GM23338 (cell line): ENCODE measurements at regions not wholly inside any gene's neighbourhood (a gene's known extent, or its start where the extent isn't known, plus 50 kb on each side); places are given as distances from the start of the nearest gene placed in this dataset.

Experiments used
- ATAC-seq: fragments of 200-7000 bp; cut with Tn5 transposase; 3 replicates; pipeline ENCODE4 v1.9.1; 2020
- DNase-seq: peaks from one replicate; pipeline ENCODE4 v3.0.0-alpha.2; 2015; ENCODE audit warnings: low spot score
- H2AFZ ChIP-seq: fragments of 200-600 bp; sonication (generic); 2 replicates; pipeline ENCODE4 v1.8.0; 2016; ENCODE audit warnings: antibody characterized with exemption, mild to moderate bottlenecking, moderate library complexity
- H3F3A ChIP-seq: fragments of 200-600 bp; sonication (generic); replicated peaks from 2 replicates; pipeline ENCODE4 v1.8.0; 2017; ENCODE audit warnings: antibody characterized with exemption, mixed run types, low read depth
- H3K27ac ChIP-seq: fragments of 200-600 bp; sonication (generic); 2 replicates; pipeline ENCODE4 v1.6.1; 2016; ENCODE audit warnings: low read depth
- H3K27me3 ChIP-seq: fragments of 200-600 bp; sonication (generic); 2 replicates; pipeline ENCODE4 v1.8.0; 2016; ENCODE audit warnings: mild to moderate bottlenecking, mixed run types, moderate library complexity; ENCODE audit not compliant: insufficient read depth
- H3K36me3 ChIP-seq: fragments of 200-600 bp; sonication (generic); 2 replicates; pipeline ENCODE4 v1.8.0; 2016; ENCODE audit warnings: mild to moderate bottlenecking; ENCODE audit not compliant: insufficient read depth
- H3K4me1 ChIP-seq: fragments of 200-600 bp; sonication (generic); 2 replicates; pipeline ENCODE4 v1.8.0; 2016; ENCODE audit warnings: mild to moderate bottlenecking, moderate library complexity; ENCODE audit not compliant: insufficient read depth
- H3K4me2 ChIP-seq: fragments of 200-600 bp; sonication (generic); 2 replicates; pipeline ENCODE4 v1.7.1; 2017; ENCODE audit warnings: mixed run types
- H3K4me3 ChIP-seq: fragments of 200-600 bp; sonication (generic); 2 replicates; pipeline ENCODE4 v1.6.1; 2016; ENCODE audit warnings: mixed run types
- H3K79me2 ChIP-seq: fragments of 200-600 bp; sonication (generic); replicated peaks from 2 replicates; pipeline ENCODE4 v1.8.0; 2017; ENCODE audit warnings: mild to moderate bottlenecking; ENCODE audit not compliant: insufficient read depth
- H3K9me2 ChIP-seq: fragments of 200-600 bp; sonication (generic); 2 replicates; pipeline ENCODE4 v1.8.0; 2017; ENCODE audit not compliant: insufficient read depth
- H4K20me1 ChIP-seq: fragments of 200-600 bp; sonication (generic); replicated peaks from 2 replicates; pipeline ENCODE4 v1.8.0; 2017; ENCODE audit warnings: mild to moderate bottlenecking; ENCODE audit not compliant: insufficient read depth
- H3K27ac Mint-ChIP-seq: 2 replicates; pipeline ENCODE4 v1.8.0; 2020; ENCODE audit warnings: inconsistent platforms, mild to moderate bottlenecking, moderate library complexity, mixed read lengths
- H3K27me3 Mint-ChIP-seq: 3 replicates; pipeline ENCODE4 v1.8.0; 2022; ENCODE audit warnings: low read depth, mild to moderate bottlenecking, moderate library complexity, mixed read lengths, inconsistent platforms; ENCODE audit not compliant: insufficient read depth, poor library complexity
- H3K36me3 Mint-ChIP-seq: 3 replicates; pipeline ENCODE4 v1.8.0; 2021; ENCODE audit warnings: low read depth, mild to moderate bottlenecking, inconsistent platforms, moderate library complexity, mixed read lengths
- H3K4me1 Mint-ChIP-seq: 3 replicates; pipeline ENCODE4 v1.8.0; 2020; ENCODE audit warnings: mild to moderate bottlenecking, inconsistent platforms, mixed read lengths
- H3K4me3 Mint-ChIP-seq: 3 replicates; pipeline ENCODE4 v1.8.0; 2021; ENCODE audit warnings: moderate library complexity, mild to moderate bottlenecking, inconsistent platforms, mixed read lengths
- H3K9me3 Mint-ChIP-seq: 3 replicates; pipeline ENCODE4 v1.8.0; 2020; ENCODE audit warnings: moderate library complexity, mild to moderate bottlenecking, inconsistent platforms, mixed read lengths
- CREB1 ChIP-seq: fragments of 250-450 bp; sonication (Bioruptor Pico); IDR thresholded peaks from 2 replicates; pipeline ENCODE4 v1.5.0; 2020; ENCODE audit warnings: low read depth, mild to moderate bottlenecking, moderate library complexity
- EZH2 ChIP-seq: fragments of 200-600 bp; sonication (generic); IDR thresholded peaks from one replicate; pipeline ENCODE4 v1.8.0; 2017; ENCODE audit warnings: antibody characterized with exemption, mild to moderate bottlenecking, low read depth; ENCODE audit not compliant: unreplicated experiment
- EZH2phosphoT487 ChIP-seq: fragments of 200-600 bp; sonication (generic); IDR thresholded peaks from one replicate; pipeline ENCODE4 v1.8.1; 2018; ENCODE audit warnings: antibody characterized with exemption; ENCODE audit not compliant: unreplicated experiment
- JUNB ChIP-seq: IDR thresholded peaks from one replicate; pipeline ENCODE4 v1.6.1; 2016; ENCODE audit warnings: antibody characterized with exemption; ENCODE audit not compliant: unreplicated experiment
- NANOG ChIP-seq: IDR thresholded peaks from 2 replicates; pipeline ENCODE4 v1.6.1; 2016; ENCODE audit warnings: antibody characterized with exemption, borderline replicate concordance
- POLR2AphosphoS5 ChIP-seq: IDR thresholded peaks from 2 replicates; pipeline ENCODE4 v1.6.1; 2016; ENCODE audit warnings: antibody characterized with exemption, low read depth
- STAT1 ChIP-seq: IDR thresholded peaks from one replicate; pipeline ENCODE4 v1.6.1; 2016; ENCODE audit warnings: antibody characterized with exemption; ENCODE audit not compliant: unreplicated experiment
- ZNF114 ChIP-seq: fragments of 250-450 bp; sonication (Bioruptor Pico); IDR thresholded peaks from 2 replicates; pipeline ENCODE4 v1.5.0; 2020; ENCODE audit warnings: mild to moderate bottlenecking, moderate library complexity
- ZNF331 ChIP-seq: fragments of 250-450 bp; sonication (Bioruptor Pico); IDR thresholded peaks from 2 replicates; pipeline ENCODE4 v1.5.0; 2020; ENCODE audit warnings: low read depth, mild to moderate bottlenecking, moderate library complexity
- TF ChIP-seq, protein P1 (sequence below): IDR thresholded peaks from 2 replicates; pipeline ENCODE4 v1.6.1; 2016; ENCODE audit warnings: antibody characterized with exemption
- TF ChIP-seq, protein P2 (sequence below): fragments of 250-450 bp; sonication (Bioruptor Pico); IDR thresholded peaks from 2 replicates; pipeline ENCODE4 v1.5.0; 2020; ENCODE audit warnings: mild to moderate bottlenecking, moderate library complexity
- TF ChIP-seq, protein P3 (sequence below): IDR thresholded peaks from one replicate; pipeline ENCODE4 v1.6.1; 2018; ENCODE audit warnings: antibody characterized with exemption; ENCODE audit not compliant: unreplicated experiment
- TF ChIP-seq, protein P4 (sequence below), 2 experiments: fragments of 200-600 bp in 1 of 2; sonication (generic) in 1 of 2; conservative IDR thresholded peaks; 2 replicates each; pipeline versions ENCODE4 v1.5.1 to v1.6.1; 2016 to 2017; ENCODE audit warnings: antibody characterized with exemption in 2 of 2, low read depth in 2 of 2, mild to moderate bottlenecking in 2 of 2, moderate library complexity in 1 of 2

DNA sequence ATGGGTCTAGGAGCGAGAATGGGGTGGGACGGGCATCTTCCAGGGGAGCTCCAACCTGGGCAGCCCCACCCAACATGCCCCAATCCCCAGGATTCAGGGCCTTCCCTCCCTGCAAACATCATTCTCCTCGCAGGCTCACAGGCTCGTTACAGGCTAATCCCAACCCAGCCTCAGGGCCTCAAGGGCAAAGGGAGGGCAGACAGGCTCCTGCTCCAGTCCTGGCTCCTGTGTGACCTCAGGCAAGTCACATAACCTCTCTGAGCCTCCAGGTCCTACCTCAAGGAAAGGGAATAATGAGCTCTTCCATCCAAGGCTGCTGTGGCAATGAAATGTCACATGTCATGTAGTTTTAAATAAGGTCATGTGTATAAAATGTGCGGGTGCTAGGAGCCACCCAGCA, 186.5 kb upstream of the TNRC6C start:
- H3K4me3 Mint-ChIP-seq, result no peak overlapping the region
- no peak overlapping the region for H3K27ac Mint-ChIP-seq

More for the DNA sequence above, 186.5 kb upstream of the TNRC6C start:
- H3K27me3 ChIP-seq, result no peaks in the 10 kb centered on the region
- H3K4me3 ChIP-seq, result no peak overlapping the region
- H3K4me2 ChIP-seq, result no peak overlapping the region
- no peaks in the 10 kb centered on the region for H3K36me3 ChIP-seq
- H2AFZ ChIP-seq, result no peak overlapping the region
- no peaks in the 10 kb centered on the region for H3K79me2 ChIP-seq
- DNase-seq (no peak), ATAC-seq (no peak)
- no peak overlapping the region for H3K27ac ChIP-seq
- peaks cover 9% of the 10 kb centered on the region for H3K9me3 Mint-ChIP-seq
- peaks cover 34% of the 10 kb centered on the region for H3K27me3 Mint-ChIP-seq
- no peaks in the 10 kb centered on the region for H3K9me2 ChIP-seq
- no peaks in the 10 kb centered on the region for H3F3A ChIP-seq
- peaks cover 24% of the 10 kb centered on the region for H3K4me1 Mint-ChIP-seq
- H4K20me1 ChIP-seq, result no peaks in the 10 kb centered on the region
- H3K4me1 ChIP-seq, result peaks cover 6% of the 10 kb centered on the region
- peaks cover 7% of the 10 kb centered on the region; the same call in 2 of the 3 replicates for H3K36me3 Mint-ChIP-seq
- TF ChIP-seq STAT1 (no peak), JUNB (no peak), ZNF331 (no peak), NANOG (no peak), ZNF114 (CRISPR knock-in tag) (no peak), EZH2 (no peak), EZH2phosphoT487 (no peak), POLR2AphosphoS5 (no peak), CREB1 (CRISPR knock-in tag) (no peak)
- TF ChIP-seq, protein P1, sequence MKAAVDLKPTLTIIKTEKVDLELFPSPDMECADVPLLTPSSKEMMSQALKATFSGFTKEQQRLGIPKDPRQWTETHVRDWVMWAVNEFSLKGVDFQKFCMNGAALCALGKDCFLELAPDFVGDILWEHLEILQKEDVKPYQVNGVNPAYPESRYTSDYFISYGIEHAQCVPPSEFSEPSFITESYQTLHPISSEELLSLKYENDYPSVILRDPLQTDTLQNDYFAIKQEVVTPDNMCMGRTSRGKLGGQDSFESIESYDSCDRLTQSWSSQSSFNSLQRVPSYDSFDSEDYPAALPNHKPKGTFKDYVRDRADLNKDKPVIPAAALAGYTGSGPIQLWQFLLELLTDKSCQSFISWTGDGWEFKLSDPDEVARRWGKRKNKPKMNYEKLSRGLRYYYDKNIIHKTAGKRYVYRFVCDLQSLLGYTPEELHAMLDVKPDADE, result no peak
- TF ChIP-seq, protein P2, sequence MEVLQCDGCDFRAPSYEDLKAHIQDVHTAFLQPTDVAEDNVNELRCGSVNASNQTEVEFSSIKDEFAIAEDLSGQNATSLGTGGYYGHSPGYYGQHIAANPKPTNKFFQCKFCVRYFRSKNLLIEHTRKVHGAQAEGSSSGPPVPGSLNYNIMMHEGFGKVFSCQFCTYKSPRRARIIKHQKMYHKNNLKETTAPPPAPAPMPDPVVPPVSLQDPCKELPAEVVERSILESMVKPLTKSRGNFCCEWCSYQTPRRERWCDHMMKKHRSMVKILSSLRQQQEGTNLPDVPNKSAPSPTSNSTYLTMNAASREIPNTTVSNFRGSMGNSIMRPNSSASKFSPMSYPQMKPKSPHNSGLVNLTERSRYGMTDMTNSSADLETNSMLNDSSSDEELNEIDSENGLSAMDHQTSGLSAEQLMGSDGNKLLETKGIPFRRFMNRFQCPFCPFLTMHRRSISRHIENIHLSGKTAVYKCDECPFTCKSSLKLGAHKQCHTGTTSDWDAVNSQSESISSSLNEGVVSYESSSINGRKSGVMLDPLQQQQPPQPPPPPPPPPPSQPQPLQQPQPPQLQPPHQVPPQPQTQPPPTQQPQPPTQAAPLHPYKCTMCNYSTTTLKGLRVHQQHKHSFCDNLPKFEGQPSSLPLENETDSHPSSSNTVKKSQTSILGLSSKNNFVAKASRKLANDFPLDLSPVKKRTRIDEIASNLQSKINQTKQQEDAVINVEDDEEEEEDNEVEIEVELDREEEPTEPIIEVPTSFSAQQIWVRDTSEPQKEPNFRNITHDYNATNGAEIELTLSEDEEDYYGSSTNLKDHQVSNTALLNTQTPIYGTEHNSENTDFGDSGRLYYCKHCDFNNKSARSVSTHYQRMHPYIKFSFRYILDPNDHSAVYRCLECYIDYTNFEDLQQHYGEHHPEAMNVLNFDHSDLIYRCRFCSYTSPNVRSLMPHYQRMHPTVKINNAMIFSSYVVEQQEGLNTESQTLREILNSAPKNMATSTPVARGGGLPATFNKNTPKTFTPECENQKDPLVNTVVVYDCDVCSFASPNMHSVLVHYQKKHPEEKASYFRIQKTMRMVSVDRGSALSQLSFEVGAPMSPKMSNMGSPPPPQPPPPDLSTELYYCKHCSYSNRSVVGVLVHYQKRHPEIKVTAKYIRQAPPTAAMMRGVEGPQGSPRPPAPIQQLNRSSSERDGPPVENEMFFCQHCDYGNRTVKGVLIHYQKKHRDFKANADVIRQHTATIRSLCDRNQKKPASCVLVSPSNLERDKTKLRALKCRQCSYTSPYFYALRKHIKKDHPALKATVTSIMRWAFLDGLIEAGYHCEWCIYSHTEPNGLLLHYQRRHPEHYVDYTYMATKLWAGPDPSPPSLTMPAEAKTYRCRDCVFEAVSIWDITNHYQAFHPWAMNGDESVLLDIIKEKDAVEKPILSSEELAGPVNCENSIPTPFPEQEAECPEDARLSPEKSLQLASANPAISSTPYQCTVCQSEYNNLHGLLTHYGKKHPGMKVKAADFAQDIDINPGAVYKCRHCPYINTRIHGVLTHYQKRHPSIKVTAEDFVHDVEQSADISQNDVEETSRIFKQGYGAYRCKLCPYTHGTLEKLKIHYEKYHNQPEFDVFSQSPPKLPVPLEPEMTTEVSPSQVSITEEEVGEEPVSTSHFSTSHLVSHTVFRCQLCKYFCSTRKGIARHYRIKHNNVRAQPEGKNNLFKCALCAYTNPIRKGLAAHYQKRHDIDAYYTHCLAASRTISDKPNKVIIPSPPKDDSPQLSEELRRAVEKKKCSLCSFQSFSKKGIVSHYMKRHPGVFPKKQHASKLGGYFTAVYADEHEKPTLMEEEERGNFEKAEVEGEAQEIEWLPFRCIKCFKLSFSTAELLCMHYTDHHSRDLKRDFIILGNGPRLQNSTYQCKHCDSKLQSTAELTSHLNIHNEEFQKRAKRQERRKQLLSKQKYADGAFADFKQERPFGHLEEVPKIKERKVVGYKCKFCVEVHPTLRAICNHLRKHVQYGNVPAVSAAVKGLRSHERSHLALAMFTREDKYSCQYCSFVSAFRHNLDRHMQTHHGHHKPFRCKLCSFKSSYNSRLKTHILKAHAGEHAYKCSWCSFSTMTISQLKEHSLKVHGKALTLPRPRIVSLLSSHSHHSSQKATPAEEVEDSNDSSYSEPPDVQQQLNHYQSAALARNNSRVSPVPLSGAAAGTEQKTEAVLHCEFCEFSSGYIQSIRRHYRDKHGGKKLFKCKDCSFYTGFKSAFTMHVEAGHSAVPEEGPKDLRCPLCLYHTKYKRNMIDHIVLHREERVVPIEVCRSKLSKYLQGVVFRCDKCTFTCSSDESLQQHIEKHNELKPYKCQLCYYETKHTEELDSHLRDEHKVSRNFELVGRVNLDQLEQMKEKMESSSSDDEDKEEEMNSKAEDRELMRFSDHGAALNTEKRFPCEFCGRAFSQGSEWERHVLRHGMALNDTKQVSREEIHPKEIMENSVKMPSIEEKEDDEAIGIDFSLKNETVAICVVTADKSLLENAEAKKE, result no peak
- TF ChIP-seq, protein P3, sequence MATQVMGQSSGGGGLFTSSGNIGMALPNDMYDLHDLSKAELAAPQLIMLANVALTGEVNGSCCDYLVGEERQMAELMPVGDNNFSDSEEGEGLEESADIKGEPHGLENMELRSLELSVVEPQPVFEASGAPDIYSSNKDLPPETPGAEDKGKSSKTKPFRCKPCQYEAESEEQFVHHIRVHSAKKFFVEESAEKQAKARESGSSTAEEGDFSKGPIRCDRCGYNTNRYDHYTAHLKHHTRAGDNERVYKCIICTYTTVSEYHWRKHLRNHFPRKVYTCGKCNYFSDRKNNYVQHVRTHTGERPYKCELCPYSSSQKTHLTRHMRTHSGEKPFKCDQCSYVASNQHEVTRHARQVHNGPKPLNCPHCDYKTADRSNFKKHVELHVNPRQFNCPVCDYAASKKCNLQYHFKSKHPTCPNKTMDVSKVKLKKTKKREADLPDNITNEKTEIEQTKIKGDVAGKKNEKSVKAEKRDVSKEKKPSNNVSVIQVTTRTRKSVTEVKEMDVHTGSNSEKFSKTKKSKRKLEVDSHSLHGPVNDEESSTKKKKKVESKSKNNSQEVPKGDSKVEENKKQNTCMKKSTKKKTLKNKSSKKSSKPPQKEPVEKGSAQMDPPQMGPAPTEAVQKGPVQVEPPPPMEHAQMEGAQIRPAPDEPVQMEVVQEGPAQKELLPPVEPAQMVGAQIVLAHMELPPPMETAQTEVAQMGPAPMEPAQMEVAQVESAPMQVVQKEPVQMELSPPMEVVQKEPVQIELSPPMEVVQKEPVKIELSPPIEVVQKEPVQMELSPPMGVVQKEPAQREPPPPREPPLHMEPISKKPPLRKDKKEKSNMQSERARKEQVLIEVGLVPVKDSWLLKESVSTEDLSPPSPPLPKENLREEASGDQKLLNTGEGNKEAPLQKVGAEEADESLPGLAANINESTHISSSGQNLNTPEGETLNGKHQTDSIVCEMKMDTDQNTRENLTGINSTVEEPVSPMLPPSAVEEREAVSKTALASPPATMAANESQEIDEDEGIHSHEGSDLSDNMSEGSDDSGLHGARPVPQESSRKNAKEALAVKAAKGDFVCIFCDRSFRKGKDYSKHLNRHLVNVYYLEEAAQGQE, result no peak
- TF ChIP-seq, protein P4, sequence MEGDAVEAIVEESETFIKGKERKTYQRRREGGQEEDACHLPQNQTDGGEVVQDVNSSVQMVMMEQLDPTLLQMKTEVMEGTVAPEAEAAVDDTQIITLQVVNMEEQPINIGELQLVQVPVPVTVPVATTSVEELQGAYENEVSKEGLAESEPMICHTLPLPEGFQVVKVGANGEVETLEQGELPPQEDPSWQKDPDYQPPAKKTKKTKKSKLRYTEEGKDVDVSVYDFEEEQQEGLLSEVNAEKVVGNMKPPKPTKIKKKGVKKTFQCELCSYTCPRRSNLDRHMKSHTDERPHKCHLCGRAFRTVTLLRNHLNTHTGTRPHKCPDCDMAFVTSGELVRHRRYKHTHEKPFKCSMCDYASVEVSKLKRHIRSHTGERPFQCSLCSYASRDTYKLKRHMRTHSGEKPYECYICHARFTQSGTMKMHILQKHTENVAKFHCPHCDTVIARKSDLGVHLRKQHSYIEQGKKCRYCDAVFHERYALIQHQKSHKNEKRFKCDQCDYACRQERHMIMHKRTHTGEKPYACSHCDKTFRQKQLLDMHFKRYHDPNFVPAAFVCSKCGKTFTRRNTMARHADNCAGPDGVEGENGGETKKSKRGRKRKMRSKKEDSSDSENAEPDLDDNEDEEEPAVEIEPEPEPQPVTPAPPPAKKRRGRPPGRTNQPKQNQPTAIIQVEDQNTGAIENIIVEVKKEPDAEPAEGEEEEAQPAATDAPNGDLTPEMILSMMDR (conservative IDR thresholded peaks at IDR 0.05; ENCODE audit: low read depth in 2 of 2), result no peak
